Uterus (tissue), 3 donors: ENCODE measurements at regions not wholly inside any gene's neighbourhood (a gene's known extent, or its start where the extent isn't known, plus 50 kb on each side); places are given as distances from the start of the nearest gene placed in this dataset.
"Not testable (repeated sequence)": the region's sequence is repeated elsewhere in the genome, so short reads cannot be mapped to it uniquely, and the experiment has no call there.

Experiments used
- DNase-seq, 2 donors: peaks; one replicate each; pipeline ENCODE4 v3.0.0-alpha.2; 2019 to 2020
- H3K27ac ChIP-seq, 2 donors: fragments of 200-600 bp; sonication (generic); 1 replicate in 1 of 2; 2 replicates in 1 of 2; pipeline ENCODE4 v1.5.1; 2016 to 2018
- H3K27me3 ChIP-seq, 2 donors: fragments of 200-600 bp; sonication (generic); one replicate each; pipeline ENCODE4 v1.5.1; 2018 to 2019; ENCODE audit warnings: control low read depth in 1 of 2
- H3K36me3 ChIP-seq, 2 donors: fragments of 200-600 bp; sonication (generic); one replicate each; pipeline ENCODE4 v1.5.1; 2019; ENCODE audit warnings: control low read depth in 1 of 2
- H3K4me1 ChIP-seq, 2 donors: fragments of 200-600 bp; sonication (generic); one replicate each; pipeline ENCODE4 v1.5.1; 2018 to 2019; ENCODE audit warnings: control low read depth in 1 of 2
- H3K4me3 ChIP-seq, 2 donors: fragments of 200-600 bp; sonication (generic); 1 replicate in 1 of 2; 2 replicates in 1 of 2; pipeline ENCODE4 v1.5.1; 2018 to 2019; ENCODE audit warnings: mild to moderate bottlenecking in 1 of 2
- H3K9me3 ChIP-seq, 2 donors: fragments of 200-600 bp; sonication (generic); one replicate each; pipeline ENCODE4 v1.5.1; 2019; ENCODE audit warnings: control low read depth in 1 of 2
- intact Hi-C: fragments of 100-400 bp; cut with DNase I; formaldehyde crosslinking; loops from one replicate; pipeline ENCODE4 v1.15.1; 2023; ENCODE audit warnings: low total_unique reads
- donor health status: DM: yes; HTN: yes; CAD: no.

- DNase-seq, H3K4me1 ChIP-seq, H3K36me3 ChIP-seq, H3K27me3 ChIP-seq, H3K9me3 ChIP-seq, H3K4me3 ChIP-seq, intact Hi-C loops, H3K27ac ChIP-seq: not testable (repeated sequence)
These were observed 320.5 kb downstream of the GOLGA6L6 start for GRCh38 chr15:20221063-20221462.

- H3K27me3 ChIP-seq, DNase-seq, H3K36me3 ChIP-seq, H3K9me3 ChIP-seq, H3K27ac ChIP-seq, intact Hi-C loops, H3K4me3 ChIP-seq, H3K4me1 ChIP-seq: not testable (repeated sequence)
These were observed 322.4 kb downstream of the GOLGA6L6 start for GRCh38 chr15:20219171-20219570.

GRCh38 chr15:20215700-20216099 lies 325.9 kb downstream of the GOLGA6L6 start:
- DNase-seq, H3K4me1 ChIP-seq, H3K4me3 ChIP-seq, H3K27ac ChIP-seq, H3K27me3 ChIP-seq, intact Hi-C loops, H3K36me3 ChIP-seq, H3K9me3 ChIP-seq: not testable (repeated sequence)

GRCh38 chr15:20214101-20214500 lies 327.5 kb downstream of the GOLGA6L6 start:
- H3K4me1 ChIP-seq, H3K4me3 ChIP-seq, H3K9me3 ChIP-seq, H3K27ac ChIP-seq, H3K27me3 ChIP-seq, DNase-seq, intact Hi-C loops, H3K36me3 ChIP-seq: not testable (repeated sequence)

GRCh38 chr15:20211508-20211907 lies 330.1 kb downstream of the GOLGA6L6 start:
- H3K36me3 ChIP-seq, DNase-seq, H3K9me3 ChIP-seq, H3K27me3 ChIP-seq, H3K4me3 ChIP-seq, H3K27ac ChIP-seq, H3K4me1 ChIP-seq, intact Hi-C loops: not testable (repeated sequence)

- H3K27me3 ChIP-seq, H3K36me3 ChIP-seq, H3K27ac ChIP-seq, intact Hi-C loops, H3K4me3 ChIP-seq, H3K4me1 ChIP-seq, H3K9me3 ChIP-seq, DNase-seq: not testable (repeated sequence)
These were observed 331.6 kb downstream of the GOLGA6L6 start for GRCh38 chr15:20209973-20210372.

- H3K36me3 ChIP-seq, H3K4me1 ChIP-seq, H3K4me3 ChIP-seq, H3K27me3 ChIP-seq, intact Hi-C loops, H3K27ac ChIP-seq, H3K9me3 ChIP-seq, DNase-seq: not testable (repeated sequence)
These were observed 334.0 kb downstream of the GOLGA6L6 start for GRCh38 chr15:20207607-20208006.

GRCh38 chr15:20207198-20207597 lies 334.4 kb downstream of the GOLGA6L6 start:
- H3K36me3 ChIP-seq, DNase-seq, H3K27me3 ChIP-seq, H3K4me1 ChIP-seq, intact Hi-C loops, H3K27ac ChIP-seq, H3K9me3 ChIP-seq, H3K4me3 ChIP-seq: not testable (repeated sequence)

- H3K4me1 ChIP-seq, H3K4me3 ChIP-seq, DNase-seq, H3K27me3 ChIP-seq, intact Hi-C loops, H3K36me3 ChIP-seq, H3K9me3 ChIP-seq, H3K27ac ChIP-seq: not testable (repeated sequence)
These were observed 337.3 kb downstream of the GOLGA6L6 start for GRCh38 chr15:20204177-20204866.

GRCh38 chr15:20203649-20204150 lies 337.9 kb downstream of the GOLGA6L6 start:
- H3K27me3 ChIP-seq: not testable (repeated sequence)

GRCh38 chr15:20194591-20195198 lies 346.9 kb downstream of the GOLGA6L6 start:
- H3K4me3 ChIP-seq, H3K4me1 ChIP-seq, H3K27ac ChIP-seq, DNase-seq, intact Hi-C loops, H3K36me3 ChIP-seq, H3K9me3 ChIP-seq, H3K27me3 ChIP-seq: not testable (repeated sequence)

More at GRCh38 chr15:20203649-20204150, 337.9 kb downstream of the GOLGA6L6 start:
- DNase-seq, H3K36me3 ChIP-seq, H3K27ac ChIP-seq, intact Hi-C loops, H3K4me3 ChIP-seq, H3K9me3 ChIP-seq, H3K4me1 ChIP-seq: not testable (repeated sequence)

- H3K27me3 ChIP-seq, H3K4me1 ChIP-seq, H3K27ac ChIP-seq, intact Hi-C loops, H3K4me3 ChIP-seq, H3K36me3 ChIP-seq, DNase-seq, H3K9me3 ChIP-seq: not testable (repeated sequence)
These were observed 348.3 kb downstream of the GOLGA6L6 start for GRCh38 chr15:20192982-20193929.
